ENCODE measurements at regions not wholly inside any gene's neighbourhood (a gene's known extent, or its start where the extent isn't known, plus 50 kb on each side); places are given as distances from the start of the nearest gene placed in this dataset.

- 73 to 76% (median 75%) methylated on average over 17 to 20 of the region's 20 CpGs for WGBS, 3 donors
- TF ChIP-seq POLR2A (IDR thresholded peaks at IDR 0.05) (no peak), CTCF (IDR thresholded peaks at IDR 0.05) (no peak), EP300 (IDR thresholded peaks at IDR 0.05) (no peak)
- no peaks in the 10 kb centered on the region for H3K27me3 ChIP-seq
- H3K27ac ChIP-seq: no peak overlapping the region
- no peaks in the 10 kb centered on the region for H3K36me3 ChIP-seq
- no peaks in the 10 kb centered on the region for H3K9me3 ChIP-seq
- no peaks in the 10 kb centered on the region for H3K4me1 ChIP-seq (ENCODE audit: insufficient read depth)
- no peak for DNase-seq
- intact Hi-C loops (cut with DNase I): no loop called here
- H3K4me3 ChIP-seq: no peak overlapping the region
These were observed 1165.1 kb downstream of the BRD1 start for GRCh38 chr22:48662476-48663135.

DNA sequence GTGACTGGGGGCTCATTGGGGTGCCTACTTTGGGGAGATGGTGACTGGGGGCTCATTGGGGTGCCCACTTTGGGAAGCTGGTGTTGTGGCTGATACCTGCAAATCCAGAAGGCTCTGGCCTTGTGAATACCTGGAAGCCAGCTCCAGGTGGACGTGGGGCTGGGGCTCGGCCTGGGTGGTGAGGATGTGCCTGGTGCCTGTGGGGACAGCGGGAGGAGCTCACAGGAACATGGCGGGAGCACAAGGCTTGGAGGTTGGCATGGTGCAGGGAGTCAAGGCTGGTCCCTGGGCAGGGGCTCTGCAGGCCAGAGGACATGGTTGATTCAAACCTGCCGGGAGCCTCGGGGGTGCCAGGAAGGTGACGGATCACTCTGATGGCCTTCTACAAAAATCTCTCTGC is 1165.7 kb downstream of the BRD1 start:
- Histone ChIP-seq H3K4me1 (ENCODE audit: insufficient read depth) (no peaks in the 10 kb centered on the region), H3K27me3 (no peaks in the 10 kb centered on the region), H3K4me3 (no peak overlapping the region), H3K9me3 (no peaks in the 10 kb centered on the region), H3K27ac (no peak overlapping the region), H3K36me3 (no peaks in the 10 kb centered on the region)
- 65 to 81% (median 69%) methylated on average over 7 of the region's 7 CpGs for WGBS, 3 donors
- TF ChIP-seq EP300 (IDR thresholded peaks at IDR 0.05) (no peak), POLR2A (IDR thresholded peaks at IDR 0.05) (no peak), CTCF (IDR thresholded peaks at IDR 0.05) (no peak)
- intact Hi-C loops (cut with DNase I): no loop called here
- DNase-seq: no peak

DNA sequence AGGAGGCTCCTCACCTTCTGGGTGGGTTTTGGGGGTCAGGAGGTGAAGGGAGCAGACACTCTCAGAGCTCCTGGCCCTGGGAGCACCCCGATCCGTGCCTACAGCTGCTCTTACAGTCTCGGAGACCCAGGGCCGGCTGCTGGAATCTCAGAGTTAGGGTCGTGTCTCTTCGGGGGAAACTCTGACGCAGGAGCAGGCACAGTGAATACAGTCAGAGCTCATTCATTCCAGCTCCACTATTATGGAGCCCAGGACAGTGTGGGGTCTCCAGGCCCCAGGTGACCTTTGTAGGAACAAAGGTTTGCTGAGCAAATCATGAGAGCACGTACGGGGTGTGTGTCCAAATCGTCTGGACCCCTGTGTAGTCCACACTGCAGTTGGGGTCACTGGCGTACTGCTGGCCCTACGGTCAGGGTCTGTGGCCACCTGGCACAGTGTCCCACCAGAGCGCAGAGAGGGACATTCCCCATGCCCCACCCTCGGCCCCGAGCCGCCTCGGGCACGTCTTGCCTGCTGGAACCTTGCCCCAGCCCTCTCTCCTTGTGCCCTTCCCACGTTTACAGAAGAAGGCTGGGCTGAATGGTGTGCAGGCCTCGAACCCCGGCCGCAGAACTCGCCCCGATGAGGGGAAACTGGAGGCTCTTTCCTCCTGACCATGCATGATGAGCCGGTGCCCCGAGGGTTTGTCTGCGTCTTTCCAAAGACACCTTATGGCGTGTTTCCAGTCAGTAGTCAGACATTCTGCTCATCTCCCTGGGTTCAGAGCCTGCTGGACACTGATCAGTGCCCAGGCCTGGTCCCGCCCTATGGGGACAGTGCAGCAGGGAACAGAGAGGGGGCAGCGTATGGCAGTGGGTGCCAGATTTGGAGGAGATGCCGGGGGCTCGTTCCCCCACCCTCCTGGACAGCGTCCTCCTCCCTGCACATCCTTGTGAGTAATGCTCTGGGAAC is 1166.6 kb downstream of the BRD1 start:
- H3K4me1 ChIP-seq (ENCODE audit: insufficient read depth): no peaks in the 10 kb centered on the region
- intact Hi-C loops (cut with DNase I): no loop called here
- H3K4me3 ChIP-seq: no peak overlapping the region
- H3K36me3 ChIP-seq: no peaks in the 10 kb centered on the region
- no peak overlapping the region for H3K27ac ChIP-seq
- DNase-seq: no peak
- H3K27me3 ChIP-seq: no peaks in the 10 kb centered on the region
- TF ChIP-seq CTCF (IDR thresholded peaks at IDR 0.05) (no peak), EP300 (IDR thresholded peaks at IDR 0.05) (no peak), POLR2A (IDR thresholded peaks at IDR 0.05) (no peak)
- no peaks in the 10 kb centered on the region for H3K9me3 ChIP-seq
- WGBS, 3 donors: 62 to 74% (median 69%) methylated on average over 32 to 33 of the region's 33 CpGs

DNA sequence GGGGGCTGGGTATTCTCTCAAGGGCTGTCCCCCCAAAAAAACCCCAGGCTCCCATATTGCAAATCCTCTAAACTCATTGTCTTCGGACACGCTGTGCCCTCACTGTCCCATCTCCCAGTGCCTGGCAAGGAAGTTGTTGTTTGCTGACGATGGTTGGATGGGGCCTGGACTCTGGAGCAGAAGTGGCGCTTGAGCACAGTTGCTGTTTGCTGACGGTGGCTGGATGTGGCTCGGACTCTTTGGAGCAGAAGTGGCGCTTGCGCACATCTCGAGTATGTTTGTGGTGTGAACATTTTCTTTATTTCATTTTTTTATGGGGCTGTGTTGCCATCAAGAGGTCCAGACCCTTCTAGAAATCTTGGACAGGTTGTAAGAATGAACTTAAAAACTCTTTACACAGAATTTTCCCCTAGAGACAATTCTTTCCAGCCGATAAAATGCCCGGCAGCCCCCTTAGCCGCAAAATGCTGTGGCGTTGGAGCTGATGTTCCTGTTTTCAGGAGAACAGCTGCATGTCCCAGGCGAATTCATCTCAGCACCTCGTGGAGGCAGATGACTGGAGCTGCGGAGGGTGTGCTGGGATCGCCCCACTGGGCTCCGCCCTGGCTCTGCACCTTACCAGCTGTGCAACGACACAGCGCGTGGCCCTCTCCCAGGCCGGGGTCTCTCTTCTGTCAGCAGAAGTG is 1167.4 kb downstream of the BRD1 start:
- no peak overlapping the region for H3K4me3 ChIP-seq
- no peaks in the 10 kb centered on the region for H3K36me3 ChIP-seq
- H3K27ac ChIP-seq: no peak overlapping the region
- DNase-seq: no peak
- no peak for TF ChIP-seq CTCF (IDR thresholded peaks at IDR 0.05)
- no peak for TF ChIP-seq EP300 (IDR thresholded peaks at IDR 0.05)
- no peak for TF ChIP-seq POLR2A (IDR thresholded peaks at IDR 0.05)
- H3K9me3 ChIP-seq: no peaks in the 10 kb centered on the region
- WGBS, 3 donors: 61 to 78% (median 75%) methylated on average over 22 of the region's 22 CpGs
- intact Hi-C loops (cut with DNase I): no loop called here
- H3K27me3 ChIP-seq: no peaks in the 10 kb centered on the region
- H3K4me1 ChIP-seq (ENCODE audit: insufficient read depth): no peaks in the 10 kb centered on the region
